Right atrium auricular region (tissue), 2 donors: ENCODE measurements at regions not wholly inside any gene's neighbourhood (a gene's known extent, or its start where the extent isn't known, plus 50 kb on each side); places are given as distances from the start of the nearest gene placed in this dataset.

ENCODE experiments used
- DNase-seq: peaks from one replicate; pipeline ENCODE4 v3.0.0-alpha.2; 2019; ENCODE audit warnings: low spot score
- H3K27ac ChIP-seq, 2 donors: fragments of 200-600 bp; sonication (generic); 1 replicate in 1 of 2; 2 replicates in 1 of 2; pipeline ENCODE4 v1.5.1; 2016 to 2019
- H3K27me3 ChIP-seq, 2 donors: fragments of 200-600 bp; sonication (generic); one replicate each; pipeline versions ENCODE4 v1.5.1 to v1.6.0; 2017 to 2019
- H3K36me3 ChIP-seq: fragments of 200-600 bp; sonication (generic); one replicate; pipeline ENCODE4 v1.5.1; 2016
- H3K4me1 ChIP-seq, 2 donors: fragments of 200-600 bp; sonication (generic); one replicate each; pipeline versions ENCODE4 v1.5.1 to v1.6.0; 2017 to 2019
- H3K4me3 ChIP-seq, 2 donors: fragments of 200-600 bp; sonication (generic); 1 replicate in 1 of 2; 2 replicates in 1 of 2; pipeline ENCODE4 v1.5.1; 2017 to 2019; ENCODE audit warnings: mild to moderate bottlenecking in 1 of 2, moderate library complexity in 1 of 2
- H3K9me3 ChIP-seq, 2 donors: fragments of 200-600 bp; sonication (generic); one replicate each; pipeline ENCODE4 v1.5.1; 2019
- CTCF ChIP-seq, 2 donors: fragments of 200-600 bp; sonication (generic); IDR thresholded peaks; one replicate each; pipeline ENCODE4 v1.5.1; 2019; ENCODE audit warnings: antibody characterized with exemption in 2 of 2

- Histone ChIP-seq H3K27me3 (no peaks in the 10 kb centered on the region), H3K27ac (no peak overlapping the region), H3K4me1 (no peaks in the 10 kb centered on the region), H3K9me3 (no peaks in the 10 kb centered on the region), H3K36me3 (no peaks in the 10 kb centered on the region), H3K4me3 (no peak overlapping the region)
- DNase-seq, result no peak
- TF ChIP-seq CTCF (IDR thresholded peaks at IDR 0.05), result no peak
Measured at GRCh38 chr4:11743236-11743635, 314.5 kb upstream of the HS3ST1 start.

GRCh38 chr4:11741190-11741652 is 312.5 kb upstream of the HS3ST1 start:
- Histone ChIP-seq H3K9me3 (no peaks in the 10 kb centered on the region), H3K4me1 (no peaks in the 10 kb centered on the region)

GRCh38 chr4:11739992-11740391 is 311.3 kb upstream of the HS3ST1 start:
- H3K4me3 ChIP-seq, result no peak overlapping the region
- TF ChIP-seq CTCF (IDR thresholded peaks at IDR 0.05), result no peak
- no peaks in the 10 kb centered on the region for H3K9me3 ChIP-seq
- no peak for DNase-seq
- no peaks in the 10 kb centered on the region for H3K36me3 ChIP-seq
- no peaks in the 10 kb centered on the region for H3K4me1 ChIP-seq
- no peaks in the 10 kb centered on the region for H3K27me3 ChIP-seq
- no peak overlapping the region for H3K27ac ChIP-seq

More at GRCh38 chr4:11741190-11741652, 312.5 kb upstream of the HS3ST1 start:
- H3K36me3 ChIP-seq, result no peaks in the 10 kb centered on the region
- no peak for TF ChIP-seq CTCF (IDR thresholded peaks at IDR 0.05)
- H3K27ac ChIP-seq, result no peak overlapping the region
- no peak for DNase-seq
- H3K27me3 ChIP-seq, result no peaks in the 10 kb centered on the region
- no peak overlapping the region for H3K4me3 ChIP-seq

GRCh38 chr4:11736978-11737377 is 308.3 kb upstream of the HS3ST1 start:
- H3K4me3 ChIP-seq, result no peak overlapping the region
- H3K27me3 ChIP-seq, result no peaks in the 10 kb centered on the region
- H3K4me1 ChIP-seq, result no peaks in the 10 kb centered on the region
- no peak for DNase-seq
- no peaks in the 10 kb centered on the region for H3K9me3 ChIP-seq
- H3K36me3 ChIP-seq, result no peaks in the 10 kb centered on the region
- no peak for TF ChIP-seq CTCF (IDR thresholded peaks at IDR 0.05)
- no peak overlapping the region for H3K27ac ChIP-seq

GRCh38 chr4:11735651-11736050 is 307.0 kb upstream of the HS3ST1 start:
- no peaks in the 10 kb centered on the region for H3K9me3 ChIP-seq
- DNase-seq, result no peak
- no peaks in the 10 kb centered on the region for H3K4me1 ChIP-seq
- H3K36me3 ChIP-seq, result no peaks in the 10 kb centered on the region
- no peak for TF ChIP-seq CTCF (IDR thresholded peaks at IDR 0.05)
- H3K27ac ChIP-seq, result no peak overlapping the region
- H3K27me3 ChIP-seq, result no peaks in the 10 kb centered on the region
- no peak overlapping the region for H3K4me3 ChIP-seq

GRCh38 chr4:11732155-11732554 is 303.5 kb upstream of the HS3ST1 start:
- no peak for DNase-seq
- Histone ChIP-seq H3K27me3 (no peaks in the 10 kb centered on the region), H3K4me1 (no peaks in the 10 kb centered on the region), H3K4me3 (no peak overlapping the region), H3K36me3 (no peaks in the 10 kb centered on the region), H3K9me3 (no peaks in the 10 kb centered on the region), H3K27ac (no peak overlapping the region)
- no peak for TF ChIP-seq CTCF (IDR thresholded peaks at IDR 0.05)
